Esophagus (tissue), 2 donors: ENCODE measurements at regions not wholly inside any gene's neighbourhood (a gene's known extent, or its start where the extent isn't known, plus 50 kb on each side); places are given as distances from the start of the nearest gene placed in this dataset.

Experiments
- H3K27ac ChIP-seq, 2 donors: one replicate each; pipeline ENCODE4 v1.5.1; 2013; ENCODE audit warnings: low read depth in 2 of 2, mild to moderate bottlenecking in 2 of 2, inconsistent platforms in 1 of 2, low read length in 1 of 2, moderate library complexity in 1 of 2
- H3K27me3 ChIP-seq, 2 donors: one replicate each; pipeline ENCODE4 v1.6.1; 2013; ENCODE audit warnings: low read length in 2 of 2, control low read depth in 1 of 2, mild to moderate bottlenecking in 1 of 2; ENCODE audit not compliant: insufficient read depth in 2 of 2, control insufficient read depth in 1 of 2
- H3K36me3 ChIP-seq, 2 donors: one replicate each; pipeline ENCODE4 v1.6.1; 2013; ENCODE audit warnings: low read length in 1 of 2; ENCODE audit not compliant: control insufficient read depth in 2 of 2, insufficient read depth in 2 of 2
- H3K4me1 ChIP-seq, 2 donors: one replicate each; pipeline ENCODE4 v1.6.1; 2013; ENCODE audit warnings: low read length in 1 of 2; ENCODE audit not compliant: control insufficient read depth in 2 of 2, insufficient read depth in 2 of 2
- H3K4me3 ChIP-seq, 2 donors: one replicate each; pipeline ENCODE4 v1.5.1; 2013; ENCODE audit warnings: low read length in 2 of 2, mild to moderate bottlenecking in 2 of 2, low read depth in 1 of 2, moderate library complexity in 1 of 2
- H3K9me3 ChIP-seq, 2 donors: one replicate each; pipeline ENCODE4 v1.6.1; 2013; ENCODE audit warnings: mild to moderate bottlenecking in 2 of 2, low read depth in 1 of 2, low read length in 1 of 2, moderate library complexity in 1 of 2; ENCODE audit not compliant: control insufficient read depth in 2 of 2, insufficient read depth in 1 of 2
- whole genome bisulfite sequencing, 2 donors: extraction: QIAGEN DNeasy Blood & Tissue Kit; methylation state at CpG; one replicate each; pipeline ENCODE4 v1.1.7; 2013; 5-methylcytosine and 5-hydroxymethylcytosine counted together
- donor health status: healthy with polysubstance abuse.
- donor health status: Bipolar disorder and iron deficiency.

DNA sequence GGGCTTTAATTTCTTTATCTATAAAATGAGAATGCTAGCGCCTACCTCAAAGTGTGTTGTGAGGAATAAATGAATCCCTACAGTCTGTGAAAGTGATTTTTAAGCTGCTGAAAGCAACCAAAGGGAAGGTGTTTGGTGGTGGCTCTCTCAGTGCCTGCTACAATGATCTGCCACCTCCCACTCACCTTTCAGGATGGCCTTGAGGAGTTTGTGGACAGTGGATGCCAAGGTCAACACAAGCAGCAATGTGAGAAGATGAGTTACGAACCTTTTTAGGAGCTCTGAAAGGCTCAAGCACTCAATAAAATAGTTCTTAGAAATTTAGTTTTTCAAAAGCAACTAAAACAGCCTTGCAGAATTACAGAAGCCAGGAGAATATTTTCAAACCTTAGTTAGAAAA, 176.6 kb upstream of the DPT start:
- no peaks in the 10 kb centered on the region for H3K27me3 ChIP-seq
- H3K36me3 ChIP-seq = no peaks in the 10 kb centered on the region
- 93 to 98% methylated on average over 2 of the region's 2 CpGs for WGBS, 2 donors
- no peaks in the 10 kb centered on the region for H3K9me3 ChIP-seq
- H3K4me1 ChIP-seq = peaks cover 0 to 5% of the 10 kb centered on the region in 2 donors
- no peak overlapping the region for H3K4me3 ChIP-seq
- no peak overlapping the region for H3K27ac ChIP-seq

DNA sequence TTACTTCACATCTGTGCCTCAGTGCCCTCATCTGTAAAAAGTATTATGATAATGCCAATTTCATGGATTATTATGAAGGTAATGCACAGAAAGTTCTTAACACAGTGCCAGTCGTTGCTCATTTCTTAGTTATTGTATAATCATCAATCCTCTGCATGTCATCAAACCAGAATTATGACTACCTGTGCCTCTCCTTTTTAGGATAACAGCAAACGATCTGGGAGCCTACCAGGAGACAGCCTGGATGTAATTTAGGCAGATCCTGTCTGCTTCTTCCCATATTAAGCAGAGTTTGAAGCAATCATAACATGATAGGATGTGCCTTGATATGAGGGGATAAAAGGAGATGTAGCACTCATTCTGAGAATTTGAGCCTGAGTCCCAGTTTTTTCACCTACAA, 177.4 kb upstream of the DPT start:
- peak overlapping the region in 1 of 2 donors; percentile 16 for H3K27ac ChIP-seq
- no peaks in the 10 kb centered on the region for H3K36me3 ChIP-seq
- 41 to 43% methylated on average over 2 of the region's 2 CpGs for WGBS, 2 donors
- H3K4me1 ChIP-seq = peaks cover 0 to 5% of the 10 kb centered on the region in 2 donors
- H3K27me3 ChIP-seq = no peaks in the 10 kb centered on the region
- no peak overlapping the region for H3K4me3 ChIP-seq
- H3K9me3 ChIP-seq = no peaks in the 10 kb centered on the region

- Histone ChIP-seq H3K27ac (peak overlapping the region in 1 of 2 donors; percentile 37), H3K4me3 (no peak overlapping the region), H3K4me1 (peaks cover 0 to 5% of the 10 kb centered on the region in 2 donors), H3K27me3 (no peaks in the 10 kb centered on the region), H3K9me3 (no peaks in the 10 kb centered on the region), H3K36me3 (no peaks in the 10 kb centered on the region)
- 45 to 48% methylated on average over 5 of the region's 5 CpGs for WGBS, 2 donors
Observed at GRCh38 chr1:168907053-168907452, 178.0 kb upstream of the DPT start.

GRCh38 chr1:168907786-168908348, 178.9 kb upstream of the DPT start:
- Histone ChIP-seq H3K27ac (peak overlapping the region in 1 of 2 donors; percentile 37), H3K36me3 (no peaks in the 10 kb centered on the region), H3K4me3 (no peak overlapping the region), H3K9me3 (no peaks in the 10 kb centered on the region), H3K27me3 (no peaks in the 10 kb centered on the region), H3K4me1 (peaks cover 0 to 5% of the 10 kb centered on the region in 2 donors)

- Histone ChIP-seq H3K4me1 (peaks cover 0 to 5% of the 10 kb centered on the region in 2 donors), H3K27me3 (no peaks in the 10 kb centered on the region), H3K27ac (no peak overlapping the region), H3K9me3 (no peaks in the 10 kb centered on the region), H3K36me3 (no peaks in the 10 kb centered on the region), H3K4me3 (no peak overlapping the region)
- 70 to 78% methylated on average over 2 of the region's 2 CpGs for WGBS, 2 donors
Observed at GRCh38 chr1:168910403-168910802, 181.4 kb upstream of the DPT start.

DNA sequence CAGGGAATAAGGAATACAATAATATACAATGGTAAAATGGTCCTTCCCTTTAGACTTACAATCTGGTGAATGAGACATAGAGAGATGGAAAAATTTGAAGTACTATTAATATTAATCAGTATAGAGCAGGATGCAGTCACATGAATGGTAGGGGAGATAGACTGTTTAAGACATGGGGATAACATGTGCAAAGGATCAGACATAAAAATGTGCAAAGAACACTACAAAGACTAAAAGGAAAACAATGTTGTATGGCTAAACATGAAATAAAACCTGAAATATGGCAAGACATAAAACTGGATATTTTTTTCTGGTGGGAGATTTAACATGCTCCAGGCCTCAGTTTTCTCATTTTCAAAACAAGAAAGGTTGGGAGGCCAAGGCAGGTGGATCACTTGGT, 182.4 kb upstream of the DPT start:
- no peaks in the 10 kb centered on the region for H3K9me3 ChIP-seq
- no peaks in the 10 kb centered on the region for H3K36me3 ChIP-seq
- no peak overlapping the region for H3K27ac ChIP-seq
- peaks cover 0 to 5% of the 10 kb centered on the region in 2 donors for H3K4me1 ChIP-seq
- H3K27me3 ChIP-seq = no peaks in the 10 kb centered on the region
- H3K4me3 ChIP-seq = no peak overlapping the region

DNA sequence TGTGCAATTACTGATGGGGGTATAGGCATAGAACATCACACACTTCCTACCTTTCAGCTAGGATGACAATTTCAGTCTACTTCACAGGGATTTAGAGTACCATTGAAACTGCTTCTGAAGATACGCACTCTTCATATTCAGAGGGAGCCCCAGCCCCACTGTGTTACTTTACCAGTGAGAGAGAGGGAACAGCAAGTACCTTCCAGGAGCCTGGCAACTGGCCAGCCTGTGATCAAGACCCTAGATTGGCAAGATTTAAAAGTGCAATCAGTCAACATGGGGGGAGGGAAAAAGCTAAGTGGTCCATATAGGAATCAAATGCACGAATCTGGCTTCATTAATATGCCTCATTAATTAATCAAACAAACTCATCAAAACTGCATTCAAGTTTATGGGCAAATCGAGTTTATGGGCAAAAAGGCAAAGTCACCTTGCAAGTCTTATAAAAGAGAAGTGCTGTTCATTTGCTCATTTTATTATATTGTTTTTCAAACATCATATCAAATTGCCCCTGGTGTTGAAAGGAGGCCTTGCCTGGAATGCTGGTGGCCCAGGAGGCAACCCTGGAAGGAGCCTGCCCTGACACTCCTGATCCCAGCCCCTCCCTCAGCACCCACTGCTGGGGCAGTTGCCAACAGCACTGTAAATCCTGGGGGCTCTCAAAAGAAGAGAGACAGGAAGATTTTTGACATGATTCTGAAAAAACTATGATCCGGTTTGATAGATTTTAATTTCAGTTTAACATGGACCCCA, 184.9 kb upstream of the DPT start:
- Histone ChIP-seq H3K4me1 (no peaks in the 10 kb centered on the region), H3K27me3 (no peaks in the 10 kb centered on the region), H3K27ac (no peak overlapping the region), H3K36me3 (no peaks in the 10 kb centered on the region), H3K9me3 (no peaks in the 10 kb centered on the region), H3K4me3 (no peak overlapping the region)
- 90 to 94% methylated on average over 4 of the region's 4 CpGs for WGBS, 2 donors

DNA sequence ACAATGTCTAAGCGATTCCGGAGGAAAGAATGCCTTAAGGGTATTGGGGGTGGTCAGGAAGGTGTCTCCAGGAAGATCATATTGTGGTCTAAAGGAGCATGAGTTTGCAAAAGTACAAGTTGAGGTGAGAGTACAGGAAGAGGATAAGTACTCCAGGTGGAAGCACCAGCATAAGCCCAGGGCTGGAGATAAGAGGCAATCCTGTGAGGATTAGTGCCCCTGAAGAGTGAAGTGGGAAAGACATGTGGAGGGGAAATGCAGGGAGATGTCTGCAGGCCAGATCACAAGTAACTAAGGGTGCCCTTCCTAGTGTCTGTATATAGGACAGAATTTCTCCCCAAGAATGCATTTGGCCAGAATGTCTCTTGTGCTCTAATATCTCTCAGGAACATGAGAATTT, 188.3 kb upstream of the DPT start:
- H3K36me3 ChIP-seq = no peaks in the 10 kb centered on the region
- WGBS, 2 donors = 75 to 80% methylated on average over 2 of the region's 2 CpGs
- no peak overlapping the region for H3K27ac ChIP-seq
- no peaks in the 10 kb centered on the region for H3K4me1 ChIP-seq
- no peak overlapping the region for H3K4me3 ChIP-seq
- H3K27me3 ChIP-seq = no peaks in the 10 kb centered on the region
- H3K9me3 ChIP-seq = no peaks in the 10 kb centered on the region

DNA sequence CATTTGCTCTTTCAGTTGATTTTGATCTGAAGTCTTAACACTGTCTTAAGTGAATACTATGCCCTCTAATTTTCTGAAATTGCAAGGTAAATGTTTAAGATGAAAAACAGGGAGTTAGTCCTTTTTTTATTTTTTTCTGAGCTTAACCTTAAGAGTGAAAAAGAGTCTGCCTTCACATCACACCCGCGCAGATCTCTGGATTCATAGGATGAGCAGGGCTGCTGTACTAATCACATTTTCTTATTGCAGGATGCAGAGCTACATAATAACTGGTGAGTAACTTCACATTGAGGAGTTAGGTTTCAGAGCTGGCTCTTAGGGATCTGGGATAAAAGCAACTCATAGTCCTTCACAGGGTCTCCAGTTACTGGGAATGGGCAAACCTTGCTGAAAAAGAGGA, 188.7 kb upstream of the ATP1B1 start:
- no peaks in the 10 kb centered on the region for H3K36me3 ChIP-seq
- H3K27ac ChIP-seq = no peak overlapping the region

More for the DNA sequence above, 188.7 kb upstream of the ATP1B1 start:
- Histone ChIP-seq H3K4me1 (no peaks in the 10 kb centered on the region), H3K4me3 (no peak overlapping the region), H3K27me3 (no peaks in the 10 kb centered on the region), H3K9me3 (no peaks in the 10 kb centered on the region)
- 96 to 99% methylated on average over 2 of the region's 2 CpGs for WGBS, 2 donors
